HG03139 (cell line): ENCODE measurements at regions not wholly inside any gene's neighbourhood (a gene's known extent, or its start where the extent isn't known, plus 50 kb on each side); places are given as distances from the start of the nearest gene placed in this dataset.
A peak's percentile ranks its signal among the peaks of the same experiment; 100 is the strongest.

Experiments
- ATAC-seq: cut with Tn5 transposase; IDR thresholded peaks from one replicate; pipeline ENCODE4 v1.9.1; 2021; ENCODE audit not compliant: unreplicated experiment

GRCh38 chr5:143566139-143566538 lies 162.7 kb upstream of the NR3C1 start:
- ATAC-seq: no peak

DNA sequence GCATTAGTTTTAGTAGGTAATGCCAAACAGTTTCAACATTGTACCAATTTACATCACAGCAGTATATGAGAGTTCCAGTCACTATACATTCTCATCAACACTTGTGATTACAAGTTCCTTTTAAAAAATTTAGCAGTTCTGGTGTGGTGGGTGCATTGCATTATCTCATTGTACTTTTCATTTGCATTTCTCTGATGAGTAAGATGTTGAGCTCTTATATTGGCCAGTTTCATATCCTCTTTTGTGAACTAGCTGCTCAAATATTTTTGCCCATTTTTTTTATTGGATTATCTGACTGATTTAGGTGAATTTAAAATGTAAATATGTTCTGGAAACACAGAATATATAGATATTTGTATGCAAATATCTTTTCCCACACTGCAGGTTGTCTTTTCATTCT lies 160.9 kb upstream of the NR3C1 start:
- ATAC-seq: peak; percentile 99

GRCh38 chr5:143562935-143563334 lies 159.4 kb upstream of the NR3C1 start:
- ATAC-seq: no peak

GRCh38 chr5:143561219-143561618 lies 157.7 kb upstream of the NR3C1 start:
- ATAC-seq: no peak

- no peak for ATAC-seq
Observed at GRCh38 chr5:143560378-143560777, 156.9 kb upstream of the NR3C1 start.

- ATAC-seq: no peak
Observed at GRCh38 chr5:143559586-143560109, 156.2 kb upstream of the NR3C1 start.

DNA sequence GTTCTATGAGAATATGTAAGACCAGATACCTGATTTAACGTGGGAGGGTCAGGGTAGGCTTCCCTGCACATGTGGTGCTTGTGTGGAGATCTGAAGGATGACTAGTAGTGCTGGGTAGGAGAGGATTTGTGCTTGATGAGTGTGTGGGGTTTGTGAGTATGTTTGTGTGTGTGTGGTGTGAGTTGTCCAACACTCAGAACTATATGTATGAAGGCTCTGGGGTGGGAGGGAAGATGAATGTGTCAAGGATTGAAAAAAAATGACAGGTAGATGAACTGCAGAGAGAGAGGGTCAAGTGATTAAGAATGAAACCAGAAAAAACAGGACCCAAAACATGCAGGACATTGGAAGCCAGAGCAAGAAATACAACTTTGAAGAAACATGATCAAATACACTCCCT lies 154.6 kb upstream of the NR3C1 start:
- no peak for ATAC-seq

DNA sequence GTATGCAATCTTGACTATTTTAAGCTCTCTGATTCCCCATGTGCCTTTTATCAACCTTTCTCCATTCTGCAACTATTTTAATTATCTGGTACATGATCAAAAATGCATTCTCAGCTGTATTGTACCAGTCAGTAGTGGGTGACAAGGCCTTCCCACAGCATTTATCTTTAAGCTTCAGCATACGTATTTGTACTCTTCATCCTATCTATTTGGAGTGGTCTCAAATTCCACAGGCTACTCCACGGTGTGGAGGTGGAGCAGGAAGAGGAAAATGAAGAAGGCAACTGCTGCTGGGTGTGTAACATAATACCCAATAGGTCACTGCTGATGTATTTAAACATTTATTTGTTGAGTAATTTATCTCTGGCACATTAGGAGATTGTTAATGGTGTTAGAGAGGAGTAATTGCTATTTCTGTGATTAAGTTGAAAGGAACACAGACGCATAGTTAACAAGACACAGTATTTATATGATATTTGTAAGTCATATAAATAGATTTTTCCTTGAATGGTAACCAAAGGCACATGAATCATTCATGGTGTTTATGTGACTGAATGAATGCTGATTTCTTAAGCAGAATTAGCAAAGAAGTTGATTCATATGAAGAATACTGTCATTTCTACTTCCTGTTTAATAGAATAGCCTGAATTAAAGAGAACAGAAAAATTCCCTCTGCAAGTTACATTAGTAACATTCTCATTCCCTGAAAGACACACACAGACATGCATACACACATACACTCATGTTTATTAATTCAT lies 153.8 kb upstream of the NR3C1 start:
- no peak for ATAC-seq

DNA sequence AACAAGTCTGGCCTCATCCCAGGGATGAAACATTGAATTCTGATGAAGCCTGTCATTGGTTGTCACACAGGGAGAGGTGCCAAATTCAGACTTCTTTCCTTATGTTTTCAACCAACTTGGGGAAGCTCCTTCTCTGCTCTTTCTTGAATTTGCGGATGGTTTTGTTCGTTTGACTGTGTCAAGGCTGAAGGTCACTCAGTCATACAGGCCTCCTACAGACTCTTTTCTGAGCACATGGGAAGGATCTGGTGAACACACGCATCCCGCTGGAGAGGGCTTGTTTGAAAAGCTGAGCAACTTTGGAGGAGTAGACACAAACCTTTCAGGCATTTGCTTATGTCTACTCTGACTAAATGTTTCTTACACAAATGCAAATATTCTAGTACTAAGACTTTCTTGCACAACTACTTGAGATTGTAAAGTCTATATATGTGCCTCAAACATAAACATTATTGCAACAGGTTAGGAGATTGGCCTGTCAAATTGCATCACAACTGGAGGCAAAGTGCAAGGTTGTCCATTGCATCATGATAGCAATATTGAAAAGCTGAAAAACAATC lies 151.5 kb upstream of the NR3C1 start:
- no peak for ATAC-seq

DNA sequence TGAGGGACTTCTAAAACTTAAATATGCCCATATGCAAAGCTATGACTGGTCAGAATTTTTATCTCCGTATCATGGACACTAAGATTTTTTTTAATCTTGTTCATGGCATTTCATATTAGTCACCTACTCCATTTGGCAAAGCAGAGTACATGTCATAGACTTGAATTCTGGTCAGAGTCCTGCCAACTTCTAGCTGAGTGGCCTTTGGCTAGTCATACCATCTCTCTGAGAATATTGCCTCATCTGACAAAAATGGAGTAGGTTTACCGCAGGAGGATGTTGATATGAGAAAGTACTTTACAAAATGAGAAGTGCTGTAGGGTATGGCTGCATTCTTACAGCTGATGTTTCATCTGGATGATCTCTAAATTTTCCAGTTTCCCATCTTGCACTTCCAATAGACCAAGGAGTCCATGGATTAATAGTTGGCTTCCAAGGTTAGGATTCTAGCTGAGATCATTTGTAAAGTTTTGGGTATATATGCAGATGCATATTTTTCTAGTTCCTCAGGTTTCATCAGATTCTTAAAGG lies 150.8 kb upstream of the NR3C1 start:
- ATAC-seq: no peak

- ATAC-seq: no peak
Observed at GRCh38 chr5:143552680-143553079, 149.2 kb upstream of the NR3C1 start.

GRCh38 chr5:143551820-143552251 lies 148.3 kb upstream of the NR3C1 start:
- no peak for ATAC-seq

- ATAC-seq: no peak
Observed at GRCh38 chr5:143550986-143551630, 147.6 kb upstream of the NR3C1 start.

- ATAC-seq: no peak
Observed at GRCh38 chr5:143547342-143547741, 143.9 kb upstream of the NR3C1 start.

DNA sequence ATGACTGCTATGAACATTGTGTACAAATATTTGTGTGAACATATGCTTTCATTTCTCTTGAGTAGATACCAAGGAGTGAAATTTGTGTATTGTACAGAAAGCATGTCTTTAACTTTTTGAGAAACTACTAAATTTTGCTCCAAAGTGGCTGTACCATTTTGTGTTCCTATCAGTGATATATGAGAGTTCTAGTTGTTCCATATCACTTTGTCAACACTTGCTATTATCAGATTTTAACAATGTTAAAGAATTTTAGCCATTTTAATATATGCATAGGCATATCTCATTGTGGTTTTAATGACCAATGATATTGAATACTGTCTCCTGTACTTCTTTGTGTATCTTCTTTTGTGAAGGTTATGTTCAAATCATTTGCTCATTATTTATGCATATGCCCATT lies 142.9 kb upstream of the NR3C1 start:
- ATAC-seq: no peak

GRCh38 chr5:143544606-143545005 lies 141.1 kb upstream of the NR3C1 start:
- ATAC-seq: no peak

DNA sequence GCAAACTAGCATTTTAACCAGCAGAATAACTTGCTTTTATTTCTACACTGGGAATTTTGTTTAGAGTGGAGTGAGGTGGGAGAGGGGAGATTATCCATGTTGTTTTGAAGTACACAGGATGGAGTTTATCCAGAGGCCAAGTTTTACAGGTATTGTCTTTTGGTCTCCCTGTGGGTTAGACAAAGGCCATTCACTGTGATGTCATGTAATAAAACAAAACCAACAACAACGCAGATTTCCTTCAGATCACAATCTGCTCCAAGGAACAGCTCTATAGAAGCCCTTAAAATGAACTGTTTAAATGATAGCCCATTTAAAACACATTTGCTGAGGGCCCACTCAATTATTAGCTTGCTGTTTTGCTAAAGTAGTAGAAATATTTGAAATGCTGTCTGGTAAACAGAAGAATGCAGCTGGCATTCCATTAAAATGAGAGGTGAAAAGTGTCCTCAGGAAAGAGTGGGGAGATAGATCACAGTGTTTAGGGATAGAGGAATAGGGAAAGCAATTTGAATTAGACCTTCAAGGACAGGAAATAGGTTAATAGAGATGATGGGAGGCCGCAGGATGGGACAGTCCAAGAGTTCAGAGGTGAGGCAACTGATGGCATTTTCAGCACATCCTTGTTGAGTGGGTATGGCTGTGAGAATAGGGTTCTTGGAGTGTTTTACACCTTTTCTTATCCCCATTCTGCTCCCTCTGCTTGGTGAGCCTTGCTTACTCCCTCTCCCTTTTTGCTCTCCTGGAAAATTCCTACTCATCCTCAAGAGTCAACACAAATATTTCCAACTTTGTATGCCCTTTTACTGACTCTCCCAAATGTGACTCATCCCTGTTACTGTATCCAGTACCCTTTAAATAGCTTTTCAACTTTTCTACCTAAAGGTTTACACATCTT lies 140.1 kb upstream of the NR3C1 start:
- no peak for ATAC-seq

GRCh38 chr5:143542798-143543144 lies 139.3 kb upstream of the NR3C1 start:
- ATAC-seq: no peak

- no peak for ATAC-seq
Observed at GRCh38 chr5:143541943-143542797, 138.7 kb upstream of the NR3C1 start.

DNA sequence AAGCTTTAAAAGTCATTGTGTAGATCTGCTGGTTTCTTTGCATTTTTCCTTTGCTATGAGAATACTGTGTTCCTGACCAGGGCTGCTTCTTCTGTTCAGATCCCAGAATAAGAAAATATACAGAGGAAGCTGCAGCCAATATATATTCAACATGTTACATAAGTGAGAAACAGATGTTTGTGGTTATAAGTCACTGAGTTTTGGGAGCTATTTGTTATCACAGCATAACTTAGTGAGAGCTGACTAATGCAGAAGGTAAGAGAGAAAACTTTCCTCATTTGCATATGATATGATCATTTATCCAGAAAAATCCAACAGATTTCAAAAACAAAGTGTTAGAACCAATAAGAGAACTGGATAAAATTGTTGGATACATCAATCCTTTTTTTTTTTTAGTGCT lies 136.3 kb upstream of the NR3C1 start:
- no peak for ATAC-seq
